ENCODE measurements at regions not wholly inside any gene's neighbourhood (a gene's known extent, or its start where the extent isn't known, plus 50 kb on each side); places are given as distances from the start of the nearest gene placed in this dataset.

DNA sequence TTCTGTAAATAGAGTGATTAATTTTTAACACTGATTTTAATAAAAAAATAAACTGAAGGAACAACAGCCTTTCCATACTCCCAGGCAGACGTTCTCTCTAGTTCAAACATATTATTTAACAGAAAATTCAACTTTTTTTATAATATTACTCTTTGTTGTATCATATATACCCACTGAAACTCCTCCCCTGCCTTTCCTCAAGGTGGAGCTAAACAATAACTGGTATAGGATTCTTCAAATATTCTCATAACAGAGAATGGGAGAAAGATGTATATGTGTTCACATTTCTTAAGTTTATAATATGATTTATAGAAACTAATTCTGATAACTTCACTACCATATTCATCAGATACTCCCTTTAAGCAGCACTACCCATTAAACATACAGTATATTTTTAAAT lies 83.4 kb downstream of the CYLC2 start:
- Histone ChIP-seq H3K9me3 (ENCODE audit: low read length) (no peaks in the 10 kb centered on the region), H3K9ac (ENCODE audit: insufficient read depth, low read depth, low read length) (no peak overlapping the region), H4K20me1 (ENCODE audit: insufficient read depth, low read length) (no peaks in the 10 kb centered on the region), H3K4me3 (replicated peaks in 1 of 3; ENCODE audit: insufficient read depth in 1 of 3, low read depth in 2 of 3, low read length in 3 of 3) (no peak overlapping the region), H2AFZ (ENCODE audit: low read length) (no peak overlapping the region), H3K36me3 (replicated peaks in 1 of 2; ENCODE audit: control insufficient read depth in 1 of 2, insufficient read depth in 2 of 2, low read length in 2 of 2) (no peaks in the 10 kb centered on the region), H3K79me2 (ENCODE audit: insufficient read depth, low read length) (no peaks in the 10 kb centered on the region), H3K27me3 (ENCODE audit: control insufficient read depth in 1 of 2, insufficient read depth in 2 of 2, low read length in 2 of 2) (no peaks in the 10 kb centered on the region; a peak in 1 of 5 replicates), H3K27ac (ENCODE audit: extremely low read length, insufficient read depth, low read length) (no peak overlapping the region), H3K4me2 (ENCODE audit: low read depth, low read length) (no peak overlapping the region), H3K4me1 (ENCODE audit: insufficient read depth, low read length) (no peaks in the 10 kb centered on the region)
- no peak for TF ChIP-seq ZNF276 (CRISPR knock-in tag; IDR thresholded peaks at IDR 0.05; ENCODE audit: low read depth)
- TF ChIP-seq, protein P1, sequence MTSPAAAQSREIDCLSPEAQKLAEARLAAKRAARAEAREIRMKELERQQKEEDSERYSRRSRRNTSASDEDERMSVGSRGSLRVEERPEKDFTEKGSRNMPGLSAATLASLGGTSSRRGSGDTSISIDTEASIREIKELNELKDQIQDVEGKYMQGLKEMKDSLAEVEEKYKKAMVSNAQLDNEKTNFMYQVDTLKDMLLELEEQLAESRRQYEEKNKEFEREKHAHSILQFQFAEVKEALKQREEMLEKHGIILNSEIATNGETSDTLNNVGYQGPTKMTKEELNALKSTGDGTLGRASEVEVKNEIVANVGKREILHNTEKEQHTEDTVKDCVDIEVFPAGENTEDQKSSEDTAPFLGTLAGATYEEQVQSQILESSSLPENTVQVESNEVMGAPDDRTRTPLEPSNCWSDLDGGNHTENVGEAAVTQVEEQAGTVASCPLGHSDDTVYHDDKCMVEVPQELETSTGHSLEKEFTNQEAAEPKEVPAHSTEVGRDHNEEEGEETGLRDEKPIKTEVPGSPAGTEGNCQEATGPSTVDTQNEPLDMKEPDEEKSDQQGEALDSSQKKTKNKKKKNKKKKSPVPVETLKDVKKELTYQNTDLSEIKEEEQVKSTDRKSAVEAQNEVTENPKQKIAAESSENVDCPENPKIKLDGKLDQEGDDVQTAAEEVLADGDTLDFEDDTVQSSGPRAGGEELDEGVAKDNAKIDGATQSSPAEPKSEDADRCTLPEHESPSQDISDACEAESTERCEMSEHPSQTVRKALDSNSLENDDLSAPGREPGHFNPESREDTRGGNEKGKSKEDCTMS (CRISPR knock-in tag; conservative IDR thresholded peaks at IDR 0.05), result no peak
- no peak for TF ChIP-seq TRIM24 (CRISPR knock-in tag; IDR thresholded peaks at IDR 0.05)
- TF ChIP-seq U2AF1 (optimal IDR thresholded peaks at IDR 0.05; ENCODE audit: low read depth, low read length), result no peak
- TF ChIP-seq ZNF180 (CRISPR knock-in tag; IDR thresholded peaks at IDR 0.05; ENCODE audit: borderline replicate concordance, low read depth), result no peak
- TF ChIP-seq, protein P2, sequence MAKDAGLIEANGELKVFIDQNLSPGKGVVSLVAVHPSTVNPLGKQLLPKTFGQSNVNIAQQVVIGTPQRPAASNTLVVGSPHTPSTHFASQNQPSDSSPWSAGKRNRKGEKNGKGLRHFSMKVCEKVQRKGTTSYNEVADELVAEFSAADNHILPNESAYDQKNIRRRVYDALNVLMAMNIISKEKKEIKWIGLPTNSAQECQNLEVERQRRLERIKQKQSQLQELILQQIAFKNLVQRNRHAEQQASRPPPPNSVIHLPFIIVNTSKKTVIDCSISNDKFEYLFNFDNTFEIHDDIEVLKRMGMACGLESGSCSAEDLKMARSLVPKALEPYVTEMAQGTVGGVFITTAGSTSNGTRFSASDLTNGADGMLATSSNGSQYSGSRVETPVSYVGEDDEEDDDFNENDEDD (CRISPR knock-in tag; IDR thresholded peaks at IDR 0.05; ENCODE audit: borderline replicate concordance), result no peak
- TF ChIP-seq, protein P3, sequence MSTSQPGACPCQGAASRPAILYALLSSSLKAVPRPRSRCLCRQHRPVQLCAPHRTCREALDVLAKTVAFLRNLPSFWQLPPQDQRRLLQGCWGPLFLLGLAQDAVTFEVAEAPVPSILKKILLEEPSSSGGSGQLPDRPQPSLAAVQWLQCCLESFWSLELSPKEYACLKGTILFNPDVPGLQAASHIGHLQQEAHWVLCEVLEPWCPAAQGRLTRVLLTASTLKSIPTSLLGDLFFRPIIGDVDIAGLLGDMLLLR (CRISPR knock-in tag; IDR thresholded peaks at IDR 0.05), result no peak
- no peak for TF ChIP-seq ZNF878 (CRISPR knock-in tag; IDR thresholded peaks at IDR 0.05)
- no peak for ATAC-seq
- ChIA-PET POLR2A (no interaction called here), CTCF (ENCODE audit: low intra/inter-chr PET ratio, low total read pairs) (no interaction called here)
- FAIRE-seq, result no peak
- in situ Hi-C loops (cut with HindIII; ENCODE audit: extremely low pct_ligation_motif_present, low pct_unique_long_range_greater_than_20kb), result no loop called here
- DNase-seq (ENCODE audit: low spot score), result no peak
- WGBS (ENCODE audit: low lambda C conversion rate), result 2% methylated on average over 1 of the region's 1 CpG
- no TSS peak for BruUV-seq (replicated peaks)
- intact Hi-C loops (cut with micrococcal nuclease; ENCODE audit: unreplicated experiment), result no loop called here
